Prostate gland (tissue), 2 donors: ENCODE measurements at regions not wholly inside any gene's neighbourhood (a gene's known extent, or its start where the extent isn't known, plus 50 kb on each side); places are given as distances from the start of the nearest gene placed in this dataset.

Source experiments
- DNase-seq: peaks from one replicate; pipeline ENCODE4 v3.0.0-alpha.2; 2019; ENCODE audit warnings: low spot score
- H3K27ac ChIP-seq, 2 donors: fragments of 200-600 bp; sonication (generic); 2 replicates each; pipeline ENCODE4 v1.5.1; 2017 to 2019
- H3K27me3 ChIP-seq: fragments of 200-600 bp; sonication (generic); replicated peaks from 2 replicates; pipeline ENCODE4 v1.5.1; 2019; ENCODE audit not compliant: insufficient read depth
- H3K36me3 ChIP-seq, 2 donors: fragments of 200-600 bp; sonication (generic); 1 replicate in 1 of 2; 2 replicates in 1 of 2; pipeline versions ENCODE4 v1.5.1 to v1.8.1; 2017 to 2019
- H3K4me1 ChIP-seq: fragments of 200-600 bp; sonication (generic); replicated peaks from 2 replicates; pipeline ENCODE4 v1.5.1; 2019
- H3K4me3 ChIP-seq, 2 donors: fragments of 200-600 bp; sonication (generic); 2 replicates each; pipeline ENCODE4 v1.5.1; 2017 to 2019
- H3K9me3 ChIP-seq: fragments of 200-600 bp; sonication (generic); 2 replicates; pipeline ENCODE4 v1.5.1; 2017
- CTCF ChIP-seq, 4 experiments: fragments of 200-600 bp in 2 of 4; fragments of 450-650 bp in 2 of 4; sonication (generic) in 2 of 4; IDR thresholded peaks; 1 replicate in 3 of 4; 2 replicates in 1 of 4; pipeline ENCODE4 v1.5.1; 2016 to 2019; ENCODE audit warnings: antibody characterized with exemption in 4 of 4, mild to moderate bottlenecking in 2 of 4, moderate library complexity in 2 of 4
- POLR2A ChIP-seq: fragments of 450-650 bp; IDR thresholded peaks from one replicate; pipeline ENCODE4 v1.6.1; 2016; ENCODE audit warnings: antibody characterized with exemption, mild to moderate bottlenecking
- POLR2AphosphoS5 ChIP-seq: sonication (generic); formaldehyde crosslinking; IDR thresholded peaks from one replicate; pipeline ENCODE4 v1.6.1; 2017; ENCODE audit warnings: antibody characterized with exemption
- WGBS: methylation state at CpG from one replicate; pipeline ENCODE4 v1.1.5; 2018; 5-methylcytosine and 5-hydroxymethylcytosine counted together
- intact Hi-C: fragments of 100-400 bp; cut with DNase I; formaldehyde crosslinking; loops from one replicate; pipeline ENCODE4 v1.14.2; 2022

GRCh38 chr6:98498866-98499265 is 335.5 kb upstream of the POU3F2 start:
- no peaks in the 10 kb centered on the region for H3K27me3 ChIP-seq
- intact Hi-C loops = no loop called here
- H3K4me3 ChIP-seq = no peak overlapping the region
- DNase-seq = no peak
- H3K9me3 ChIP-seq = no peaks in the 10 kb centered on the region
- no peaks in the 10 kb centered on the region for H3K4me1 ChIP-seq
- TF ChIP-seq POLR2AphosphoS5 = no peak
- no peak for TF ChIP-seq CTCF (IDR thresholded peaks at IDR 0.05)
- H3K36me3 ChIP-seq = no peaks in the 10 kb centered on the region
- 45% methylated on average over 3 of the region's 3 CpGs for WGBS
- no peak overlapping the region for H3K27ac ChIP-seq

- H3K27ac ChIP-seq = no peak overlapping the region
- intact Hi-C loops = no loop called here
- no peaks in the 10 kb centered on the region for H3K9me3 ChIP-seq
- TF ChIP-seq POLR2AphosphoS5 (no peak), POLR2A (no peak), CTCF (IDR thresholded peaks at IDR 0.05) (no peak)
- H3K4me1 ChIP-seq = no peaks in the 10 kb centered on the region
- no peaks in the 10 kb centered on the region for H3K27me3 ChIP-seq
- H3K36me3 ChIP-seq = no peaks in the 10 kb centered on the region
- 82% methylated on average over 2 of the region's 2 CpGs for WGBS
- no peak overlapping the region for H3K4me3 ChIP-seq
- DNase-seq = no peak
Observed at GRCh38 chr6:98514073-98514720, 320.2 kb upstream of the POU3F2 start.

GRCh38 chr6:98514796-98515195 is 319.6 kb upstream of the POU3F2 start:
- no peak for DNase-seq
- no peak overlapping the region for H3K27ac ChIP-seq
- TF ChIP-seq CTCF (IDR thresholded peaks at IDR 0.05) (no peak), POLR2AphosphoS5 (no peak), POLR2A (no peak)
- intact Hi-C loops = no loop called here
- no peak overlapping the region for H3K4me3 ChIP-seq
- H3K36me3 ChIP-seq = no peaks in the 10 kb centered on the region
- no peaks in the 10 kb centered on the region for H3K4me1 ChIP-seq
- no peaks in the 10 kb centered on the region for H3K9me3 ChIP-seq
- 61% methylated on average over 1 of the region's 1 CpG for WGBS
- no peaks in the 10 kb centered on the region for H3K27me3 ChIP-seq

GRCh38 chr6:98516206-98516605 is 318.2 kb upstream of the POU3F2 start:
- H3K27ac ChIP-seq = no peak overlapping the region
- H3K4me1 ChIP-seq = no peaks in the 10 kb centered on the region
- intact Hi-C loops = no loop called here
- DNase-seq = no peak
- no peaks in the 10 kb centered on the region for H3K9me3 ChIP-seq
- WGBS = 49% methylated on average over 2 of the region's 2 CpGs
- TF ChIP-seq POLR2A = no peak
- TF ChIP-seq POLR2AphosphoS5 = no peak
- TF ChIP-seq CTCF (IDR thresholded peaks at IDR 0.05) = no peak
- H3K4me3 ChIP-seq = no peak overlapping the region
- H3K36me3 ChIP-seq = no peaks in the 10 kb centered on the region
- H3K27me3 ChIP-seq = no peaks in the 10 kb centered on the region

- Histone ChIP-seq H3K9me3 (no peaks in the 10 kb centered on the region), H3K36me3 (no peaks in the 10 kb centered on the region), H3K4me3 (no peak overlapping the region), H3K27me3 (no peaks in the 10 kb centered on the region), H3K4me1 (no peaks in the 10 kb centered on the region), H3K27ac (no peak overlapping the region)
- TF ChIP-seq CTCF (IDR thresholded peaks at IDR 0.05) (no peak), POLR2AphosphoS5 (no peak), POLR2A (no peak)
- 16% methylated on average over 4 of the region's 4 CpGs for WGBS
- DNase-seq = no peak
- intact Hi-C loops = no loop called here
Observed at GRCh38 chr6:98516866-98517265, 317.5 kb upstream of the POU3F2 start.
